Mesenchymal stem cell (in vitro differentiated cells and primary cell): ENCODE measurements at regions not wholly inside any gene's neighbourhood (a gene's known extent, or its start where the extent isn't known, plus 50 kb on each side); places are given as distances from the start of the nearest gene placed in this dataset.

Experiments
- DNase-seq: peaks from one replicate; pipeline ENCODE4 v3.0.0-alpha.2; 2013
- H2AFZ ChIP-seq: one replicate; pipeline ENCODE4 v1.6.1; 2013; ENCODE audit warnings: low read depth, mild to moderate bottlenecking, control low read depth, inconsistent platforms, low read length, moderate library complexity
- H2AK5ac ChIP-seq: 2 replicates; pipeline ENCODE4 v1.6.1; 2013; ENCODE audit warnings: low read length, moderate library complexity, mild to moderate bottlenecking, inconsistent platforms; ENCODE audit not compliant: severe bottlenecking
- H2BK120ac ChIP-seq: one replicate; pipeline ENCODE4 v1.6.1; 2013; ENCODE audit warnings: low read depth, mild to moderate bottlenecking, inconsistent platforms, low read length, moderate library complexity
- H2BK12ac ChIP-seq, 2 experiments: one replicate each; pipeline ENCODE4 v1.6.1; 2013; ENCODE audit warnings: inconsistent platforms in 2 of 2, low read length in 2 of 2, mild to moderate bottlenecking in 2 of 2, moderate library complexity in 2 of 2, control low read depth in 1 of 2
- H2BK15ac ChIP-seq: one replicate; pipeline ENCODE4 v1.6.1; 2013; ENCODE audit warnings: mild to moderate bottlenecking, low read depth, inconsistent platforms; ENCODE audit not compliant: poor library complexity, severe bottlenecking
- H2BK5ac ChIP-seq: 2 replicates; pipeline ENCODE4 v1.6.1; 2013; ENCODE audit warnings: low read depth, mild to moderate bottlenecking, low read length, control low read depth, inconsistent platforms; ENCODE audit not compliant: poor library complexity, severe bottlenecking
- H3K14ac ChIP-seq, 2 experiments: one replicate each; pipeline ENCODE4 v1.6.1; 2013; ENCODE audit warnings: inconsistent platforms in 2 of 2, low read length in 2 of 2, control low read depth in 1 of 2, mild to moderate bottlenecking in 1 of 2, moderate library complexity in 1 of 2
- H3K18ac ChIP-seq, 2 experiments: one replicate each; pipeline ENCODE4 v1.6.1; 2013; ENCODE audit warnings: inconsistent platforms in 2 of 2, low read length in 2 of 2, control low read depth in 1 of 2, low read depth in 1 of 2, mild to moderate bottlenecking in 1 of 2
- H3K23ac ChIP-seq, 2 experiments: one replicate each; pipeline ENCODE4 v1.6.1; 2013; ENCODE audit warnings: inconsistent platforms in 2 of 2, low read length in 2 of 2, mild to moderate bottlenecking in 2 of 2, moderate library complexity in 2 of 2, control low read depth in 1 of 2
- H3K27ac ChIP-seq: 2 replicates; pipeline ENCODE4 v1.5.1; 2013; ENCODE audit warnings: mild to moderate bottlenecking, moderate library complexity, low read length, control low read depth, inconsistent platforms; ENCODE audit not compliant: poor library complexity, severe bottlenecking
- H3K27me3 ChIP-seq, 2 experiments: 2 replicates each; pipeline versions ENCODE4 v1.6.1 to v1.7.0; 2013; ENCODE audit warnings: low read length in 2 of 2, mild to moderate bottlenecking in 2 of 2, moderate library complexity in 2 of 2, control low read depth in 1 of 2, inconsistent platforms in 1 of 2; ENCODE audit not compliant: control insufficient read depth in 1 of 2, insufficient read depth in 1 of 2
- H3K36me3 ChIP-seq, 2 experiments: 2 replicates each; pipeline versions ENCODE4 v1.6.1 to v1.7.0; 2013; ENCODE audit warnings: low read length in 2 of 2, control low read depth in 1 of 2, inconsistent platforms in 1 of 2, low read depth in 1 of 2, mild to moderate bottlenecking in 1 of 2; ENCODE audit not compliant: insufficient read depth in 2 of 2, control insufficient read depth in 1 of 2
- H3K4ac ChIP-seq, 2 experiments: one replicate each; pipeline ENCODE4 v1.6.1; 2013; ENCODE audit warnings: inconsistent platforms in 2 of 2, low read length in 2 of 2, mild to moderate bottlenecking in 2 of 2, moderate library complexity in 2 of 2, control low read depth in 1 of 2, low read depth in 1 of 2
- H3K4me1 ChIP-seq: 2 replicates; pipeline ENCODE4 v1.6.1; 2013; ENCODE audit warnings: low read depth, low read length, control low read depth; ENCODE audit not compliant: control insufficient read depth, insufficient read depth
- H3K4me2 ChIP-seq: 2 replicates; pipeline ENCODE4 v1.6.1; 2013; ENCODE audit warnings: low read length, mild to moderate bottlenecking, inconsistent platforms; ENCODE audit not compliant: poor library complexity, severe bottlenecking
- H3K4me3 ChIP-seq, 2 experiments: 2 replicates each; pipeline versions ENCODE4 v1.5.1 to v1.7.0; 2013; ENCODE audit warnings: low read length in 2 of 2, mild to moderate bottlenecking in 2 of 2, control low read depth in 1 of 2, low read depth in 1 of 2; ENCODE audit not compliant: insufficient read depth in 1 of 2
- H3K79me1 ChIP-seq: replicated peaks from 2 replicates; pipeline ENCODE4 v1.6.1; 2013; ENCODE audit warnings: mild to moderate bottlenecking, control low read depth, low read length, inconsistent platforms; ENCODE audit not compliant: poor library complexity, severe bottlenecking
- H3K9ac ChIP-seq: 2 replicates; pipeline ENCODE4 v1.7.0; 2013; ENCODE audit warnings: mild to moderate bottlenecking, low read length, moderate library complexity
- H3K9me3 ChIP-seq: 2 replicates; pipeline ENCODE4 v1.7.0; 2013; ENCODE audit warnings: mild to moderate bottlenecking, low read length; ENCODE audit not compliant: control insufficient read depth
- H4K8ac ChIP-seq: one replicate; pipeline ENCODE4 v1.6.1; 2013; ENCODE audit warnings: inconsistent platforms, mild to moderate bottlenecking, low read length, moderate library complexity
- H4K91ac ChIP-seq: one replicate; pipeline ENCODE4 v1.6.1; 2013; ENCODE audit warnings: mild to moderate bottlenecking, low read length, inconsistent platforms
- WGBS: methylation state at CpG from one replicate; pipeline ENCODE4 v1.1.7; 2013; ENCODE audit warnings: mixed read lengths; 5-methylcytosine and 5-hydroxymethylcytosine counted together

- H3K4me3 ChIP-seq: no peak overlapping the region
Observed at GRCh38 chr7:86123476-86123875, 520.2 kb upstream of the GRM3 start.

GRCh38 chr7:86094166-86094669, 549.5 kb upstream of the GRM3 start:
- H2BK15ac ChIP-seq: no peak overlapping the region
- no peaks in the 10 kb centered on the region for H3K36me3 ChIP-seq
- no peak overlapping the region for H3K23ac ChIP-seq
- H4K91ac ChIP-seq: no peak overlapping the region
- H3K4ac ChIP-seq: no peak overlapping the region
- no peak overlapping the region for H3K14ac ChIP-seq
- DNase-seq: no peak
- no peak overlapping the region for H2AFZ ChIP-seq
- no peaks in the 10 kb centered on the region for H3K4me1 ChIP-seq
- no peak overlapping the region for H3K4me2 ChIP-seq
- no peak overlapping the region for H2AK5ac ChIP-seq
- no peak overlapping the region for H2BK5ac ChIP-seq
- H4K8ac ChIP-seq: no peak overlapping the region
- no CpG with 5 or more reads among the region's 1 CpG for WGBS
- no peak overlapping the region for H3K18ac ChIP-seq
- H3K79me1 ChIP-seq: no peaks in the 10 kb centered on the region
- H3K9me3 ChIP-seq: peaks cover 12% of the 10 kb centered on the region
- H2BK120ac ChIP-seq: no peak overlapping the region
- no peak overlapping the region for H3K9ac ChIP-seq
- no peak overlapping the region for H2BK12ac ChIP-seq
- H3K27me3 ChIP-seq: no peaks in the 10 kb centered on the region
- no peak overlapping the region for H3K4me3 ChIP-seq
- no peak overlapping the region for H3K27ac ChIP-seq

More at GRCh38 chr7:86123476-86123875, 520.2 kb upstream of the GRM3 start:
- H3K27me3 ChIP-seq: no peaks in the 10 kb centered on the region
- no peak overlapping the region for H3K4me2 ChIP-seq
- H2BK5ac ChIP-seq: no peak overlapping the region
- H3K14ac ChIP-seq: no peak overlapping the region
- H3K36me3 ChIP-seq: no peaks in the 10 kb centered on the region
- no peak overlapping the region for H2AFZ ChIP-seq
- H4K8ac ChIP-seq: no peak overlapping the region
- H3K9me3 ChIP-seq: no peaks in the 10 kb centered on the region
- no peak overlapping the region for H2AK5ac ChIP-seq
- H4K91ac ChIP-seq: no peak overlapping the region
- no peak overlapping the region for H2BK120ac ChIP-seq
- H3K9ac ChIP-seq: no peak overlapping the region
- no peak overlapping the region for H2BK15ac ChIP-seq
- no peak overlapping the region for H3K23ac ChIP-seq
- no peak overlapping the region for H2BK12ac ChIP-seq
- H3K4me1 ChIP-seq: no peaks in the 10 kb centered on the region
- no peaks in the 10 kb centered on the region for H3K79me1 ChIP-seq
- H3K27ac ChIP-seq: no peak overlapping the region
- no peak overlapping the region for H3K18ac ChIP-seq
- no peak overlapping the region for H3K4ac ChIP-seq
- WGBS: no CpG with 5 or more reads among the region's 4 CpGs
- no peak for DNase-seq

GRCh38 chr7:86091369-86091768, 552.3 kb upstream of the GRM3 start:
- H2BK120ac ChIP-seq: no peak overlapping the region
- H3K27me3 ChIP-seq: no peaks in the 10 kb centered on the region
- H3K9ac ChIP-seq: no peak overlapping the region
- no peak overlapping the region for H3K18ac ChIP-seq
- no peak overlapping the region for H3K23ac ChIP-seq
- no peak overlapping the region for H2BK12ac ChIP-seq
- no peak overlapping the region for H3K4me2 ChIP-seq
- H3K14ac ChIP-seq: no peak overlapping the region
- no peak overlapping the region for H2AK5ac ChIP-seq
- no peak overlapping the region for H3K4me3 ChIP-seq
- no peak overlapping the region for H2AFZ ChIP-seq
- DNase-seq: no peak
- no peaks in the 10 kb centered on the region for H3K4me1 ChIP-seq
- H2BK5ac ChIP-seq: no peak overlapping the region
- WGBS: 23% methylated on average over 1 of the region's 1 CpG
- H3K4ac ChIP-seq: no peak overlapping the region
- no peaks in the 10 kb centered on the region for H3K36me3 ChIP-seq
- H3K9me3 ChIP-seq: peaks cover 33% of the 10 kb centered on the region
- H3K79me1 ChIP-seq: no peaks in the 10 kb centered on the region
- no peak overlapping the region for H2BK15ac ChIP-seq
- H4K91ac ChIP-seq: no peak overlapping the region
- no peak overlapping the region for H3K27ac ChIP-seq
- H4K8ac ChIP-seq: no peak overlapping the region

GRCh38 chr7:86089455-86089854, 554.3 kb upstream of the GRM3 start:
- H4K91ac ChIP-seq: no peak overlapping the region
- H3K27me3 ChIP-seq: no peaks in the 10 kb centered on the region
- no peak overlapping the region for H3K4ac ChIP-seq
- no peak overlapping the region for H2BK5ac ChIP-seq
- no peak overlapping the region for H3K18ac ChIP-seq
- H2BK120ac ChIP-seq: no peak overlapping the region
- no peak overlapping the region for H3K9ac ChIP-seq
- no peak overlapping the region for H2BK12ac ChIP-seq
- no peak overlapping the region for H2BK15ac ChIP-seq
- no peak overlapping the region for H4K8ac ChIP-seq
- H2AFZ ChIP-seq: no peak overlapping the region
- no peak overlapping the region for H2AK5ac ChIP-seq
- H3K23ac ChIP-seq: no peak overlapping the region
- WGBS: no CpG with 5 or more reads among the region's 1 CpG
- no peak for DNase-seq
- H3K27ac ChIP-seq: no peak overlapping the region
- no peaks in the 10 kb centered on the region for H3K4me1 ChIP-seq
- H3K4me2 ChIP-seq: no peak overlapping the region
- H3K79me1 ChIP-seq: no peaks in the 10 kb centered on the region
- peaks cover 33% of the 10 kb centered on the region for H3K9me3 ChIP-seq
- H3K4me3 ChIP-seq: no peak overlapping the region
- no peaks in the 10 kb centered on the region for H3K36me3 ChIP-seq
- no peak overlapping the region for H3K14ac ChIP-seq
